Esophagus mucosa (tissue), 1 donor: ENCODE measurements at regions not wholly inside any gene's neighbourhood (a gene's known extent, or its start where the extent isn't known, plus 50 kb on each side); places are given as distances from the start of the nearest gene placed in this dataset.

Source experiments
- ATAC-seq: fragments of 200-7000 bp; cut with Tn5 transposase; one replicate; pipeline ENCODE4 v1.9.1; 2020
- donor health status: DM: yes; HTN: yes; CAD: no.

GRCh38 chr20:6485351-6485750, 282.1 kb upstream of the BMP2 start:
- ATAC-seq, result no peak

GRCh38 chr20:6483727-6484126, 283.8 kb upstream of the BMP2 start:
- ATAC-seq, result no peak

GRCh38 chr20:6482486-6482885, 285.0 kb upstream of the BMP2 start:
- ATAC-seq, result no peak

- ATAC-seq, result no peak
Measured at GRCh38 chr20:6480328-6481200, 286.9 kb upstream of the BMP2 start.

- ATAC-seq, result no peak
Measured at GRCh38 chr20:6473197-6473596, 294.3 kb upstream of the BMP2 start.

- no peak for ATAC-seq
Measured at GRCh38 chr20:6471871-6472270, 295.6 kb upstream of the BMP2 start.

- no peak for ATAC-seq
Measured at GRCh38 chr20:6471110-6471647, 296.3 kb upstream of the BMP2 start.

- ATAC-seq, result no peak
Measured at GRCh38 chr20:6469695-6470094, 297.8 kb upstream of the BMP2 start.

- no peak for ATAC-seq
Measured at GRCh38 chr20:6468423-6469116, 298.9 kb upstream of the BMP2 start.

- no peak for ATAC-seq
Measured at GRCh38 chr20:6467562-6467961, 299.9 kb upstream of the BMP2 start.

- ATAC-seq, result no peak
Measured at GRCh38 chr20:6466075-6466810, 301.2 kb upstream of the BMP2 start.

GRCh38 chr20:6450841-6451240, 316.6 kb upstream of the BMP2 start:
- ATAC-seq, result no peak

- ATAC-seq, result no peak
Measured at GRCh38 chr20:6440443-6440799, 317.6 kb upstream of the FERMT1 start.

- no peak for ATAC-seq
Measured at GRCh38 chr20:6439737-6440442, 317.1 kb upstream of the FERMT1 start.

GRCh38 chr20:6434131-6434530, 311.3 kb upstream of the FERMT1 start:
- no peak for ATAC-seq

GRCh38 chr20:6430381-6430780, 307.6 kb upstream of the FERMT1 start:
- ATAC-seq, result no peak

- ATAC-seq, result no peak
Measured at GRCh38 chr20:6426287-6426891, 303.6 kb upstream of the FERMT1 start.

GRCh38 chr20:6421321-6422248, 298.8 kb upstream of the FERMT1 start:
- no peak for ATAC-seq

- ATAC-seq, result no peak
Measured at GRCh38 chr20:6420336-6420735, 297.5 kb upstream of the FERMT1 start.

- no peak for ATAC-seq
Measured at GRCh38 chr20:6418732-6419131, 295.9 kb upstream of the FERMT1 start.

- ATAC-seq, result no peak
Measured at GRCh38 chr20:6416371-6416770, 293.5 kb upstream of the FERMT1 start.
